NCI-H187 treated with DMSO at 0.1 percent for 48 hours (cell line): ENCODE measurements at regions not wholly inside any gene's neighbourhood (a gene's known extent, or its start where the extent isn't known, plus 50 kb on each side); places are given as distances from the start of the nearest gene placed in this dataset.

ENCODE experiments used
- DNase-seq: peaks from one replicate; lab custom pipeline; 2025; lab: John Stamatoyannopoulos, UW

DNA sequence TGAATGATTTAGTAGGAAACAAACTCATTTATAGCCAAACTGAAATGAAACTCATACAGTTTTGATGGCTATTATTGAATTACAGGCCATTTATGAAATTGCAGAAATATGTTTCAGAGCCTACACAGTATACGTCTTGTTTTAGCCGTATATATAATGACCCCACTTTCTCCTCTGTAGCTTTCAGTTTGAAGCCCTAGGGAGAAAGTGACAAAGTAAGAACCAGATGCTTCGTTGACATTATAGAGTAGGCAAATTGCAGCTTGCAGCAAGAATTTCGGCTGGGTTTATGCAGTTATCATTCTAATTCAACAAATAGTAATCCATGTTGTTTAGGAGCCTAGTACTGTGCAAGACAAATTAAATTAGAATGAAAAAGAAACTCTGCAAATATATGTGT is 836.3 kb upstream of the ADGRL4 start:
- DNase-seq = no peak

- no peak for DNase-seq
Observed at GRCh38 chr1:79839882-79840281, 833.4 kb upstream of the ADGRL4 start.

- no peak for DNase-seq
Observed at GRCh38 chr1:79827446-79827845, 820.9 kb upstream of the ADGRL4 start.

DNA sequence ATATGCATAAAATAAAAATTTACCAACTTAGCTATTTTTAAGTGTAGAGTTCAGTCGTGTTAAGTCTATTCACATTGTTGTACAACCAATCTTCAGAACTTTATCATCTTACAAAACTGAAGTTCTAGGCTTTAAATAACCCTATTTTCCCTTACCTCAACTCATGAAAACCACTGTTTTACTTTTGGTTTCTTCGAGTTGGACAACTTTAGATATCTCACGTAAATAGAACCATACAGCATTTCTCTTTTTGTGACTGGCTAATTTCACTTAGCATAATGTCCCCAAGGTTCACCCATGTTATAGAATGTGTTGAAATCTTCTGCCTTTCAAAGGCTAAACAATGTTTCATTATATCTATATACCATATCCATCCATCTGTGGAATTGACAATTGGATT is 819.0 kb upstream of the ADGRL4 start:
- no peak for DNase-seq

DNA sequence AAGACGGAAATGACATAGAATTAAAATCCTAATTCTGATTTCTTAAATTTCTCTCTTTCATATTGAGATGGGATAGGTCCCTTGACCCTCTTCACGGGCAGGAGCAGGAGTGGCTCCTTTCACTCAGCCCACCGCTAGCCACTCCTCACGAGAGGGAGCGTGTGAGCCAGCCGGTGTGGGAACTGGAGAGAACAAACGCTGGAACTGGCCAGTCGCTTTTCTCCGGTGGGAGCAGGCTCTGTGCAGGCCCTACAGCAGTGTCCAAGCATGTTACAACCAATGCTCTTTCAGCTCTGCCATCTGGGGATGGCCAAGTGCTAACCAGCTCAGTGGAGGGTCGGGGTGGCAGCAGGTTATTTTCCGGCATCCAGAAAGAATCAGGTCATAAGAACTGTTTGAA is 815.5 kb upstream of the ADGRL4 start:
- DNase-seq = no peak

- no peak for DNase-seq
Observed at GRCh38 chr1:79819140-79819539, 812.6 kb upstream of the ADGRL4 start.

GRCh38 chr1:79817031-79817560 is 810.6 kb upstream of the ADGRL4 start:
- DNase-seq = no peak

DNA sequence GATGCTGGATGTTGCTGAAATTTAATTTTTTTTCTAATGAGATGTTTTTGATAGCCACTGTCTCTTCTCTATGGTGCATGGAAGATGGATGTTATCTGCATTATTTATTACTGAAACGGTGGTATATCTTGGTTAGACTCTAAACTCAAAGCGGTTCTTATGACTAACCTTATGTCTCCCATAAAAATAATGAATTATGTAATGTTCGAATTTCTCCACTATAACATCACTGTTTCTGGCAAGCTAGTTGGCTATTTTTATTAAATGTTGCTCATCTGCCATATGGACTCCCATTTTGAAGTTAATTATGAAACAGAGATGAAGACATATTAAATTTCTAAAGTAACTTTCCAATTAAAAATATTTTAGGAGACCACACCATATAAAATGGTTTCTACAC is 808.6 kb upstream of the ADGRL4 start:
- DNase-seq = no peak

DNA sequence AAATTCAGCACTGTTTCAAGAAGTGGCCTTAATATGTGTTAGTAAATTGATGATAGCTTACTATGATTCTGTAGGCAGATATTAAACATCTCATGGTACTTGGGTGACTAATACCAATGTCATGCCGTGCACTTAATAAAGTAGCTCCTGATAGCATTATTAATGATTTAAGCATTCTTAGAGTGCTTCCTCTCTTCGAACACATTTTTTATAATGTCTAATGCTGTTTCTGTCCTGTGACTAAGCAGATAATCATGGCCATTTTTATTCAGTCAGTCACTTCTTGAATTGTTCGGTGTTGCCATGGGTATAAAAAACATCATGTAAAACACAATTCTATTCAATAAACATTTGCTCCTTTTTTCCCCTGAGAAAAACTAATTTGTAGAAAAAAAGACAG is 804.6 kb upstream of the ADGRL4 start:
- no peak for DNase-seq

- no peak for DNase-seq
Observed at GRCh38 chr1:79808816-79809475, 802.4 kb upstream of the ADGRL4 start.

- DNase-seq = no peak
Observed at GRCh38 chr1:79807816-79808215, 801.3 kb upstream of the ADGRL4 start.

GRCh38 chr1:79797487-79797886 is 791.0 kb upstream of the ADGRL4 start:
- DNase-seq = no peak

DNA sequence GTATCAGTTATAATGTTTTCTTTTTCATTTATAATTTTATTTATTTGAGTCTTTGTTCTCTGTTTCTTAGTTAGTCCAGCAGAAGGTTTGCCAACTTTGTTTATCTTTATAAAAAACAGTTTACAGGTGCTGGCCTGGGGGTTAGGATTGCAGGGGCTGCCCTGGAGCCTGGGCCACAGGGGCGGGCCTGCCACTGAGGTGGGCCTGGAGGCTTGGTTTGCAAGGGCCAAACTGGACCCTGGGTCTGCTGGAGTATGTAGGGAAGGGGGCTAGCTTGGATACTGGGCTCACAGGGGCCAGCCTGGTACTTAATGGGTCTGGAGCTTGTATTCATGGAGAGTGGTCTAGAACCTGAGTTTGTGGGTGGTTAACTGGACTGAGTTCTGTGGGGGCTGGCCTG is 789.9 kb upstream of the ADGRL4 start:
- DNase-seq = no peak

DNA sequence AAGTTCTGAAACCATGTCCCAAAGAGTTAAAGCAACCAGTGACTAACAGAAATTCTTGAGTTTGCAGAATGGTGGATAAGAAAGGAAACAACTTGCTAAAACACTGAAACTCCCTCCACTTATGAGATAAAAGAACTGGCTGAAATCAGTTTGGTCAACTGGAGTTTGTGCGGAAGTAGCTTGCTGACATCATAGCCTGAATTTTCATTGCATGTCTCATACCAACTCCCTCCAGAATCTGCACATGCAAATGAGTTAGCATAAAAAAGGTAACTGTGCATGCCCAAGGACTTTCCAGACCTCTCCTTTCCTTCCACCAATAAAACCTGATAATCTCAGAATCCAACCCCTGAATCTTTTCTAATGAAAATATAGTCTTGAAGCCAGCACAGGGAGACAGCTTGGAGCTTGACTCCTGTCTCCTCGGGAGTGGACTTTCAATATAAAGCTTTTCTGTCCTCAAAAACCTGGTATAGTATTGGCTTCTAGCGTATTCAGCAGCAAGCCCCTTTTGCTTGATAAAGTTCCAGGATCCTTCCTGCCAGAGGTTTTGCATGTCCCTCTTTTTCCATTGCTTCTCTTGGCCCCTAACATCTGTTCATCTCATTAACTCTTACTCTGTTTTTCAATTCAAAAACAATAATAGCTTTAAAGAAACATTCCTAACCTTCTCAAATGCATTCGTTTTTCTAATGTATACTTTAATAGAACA is 785.8 kb upstream of the ADGRL4 start:
- DNase-seq = no peak

- DNase-seq = no peak
Observed at GRCh38 chr1:79791488-79792218, 785.1 kb upstream of the ADGRL4 start.

DNA sequence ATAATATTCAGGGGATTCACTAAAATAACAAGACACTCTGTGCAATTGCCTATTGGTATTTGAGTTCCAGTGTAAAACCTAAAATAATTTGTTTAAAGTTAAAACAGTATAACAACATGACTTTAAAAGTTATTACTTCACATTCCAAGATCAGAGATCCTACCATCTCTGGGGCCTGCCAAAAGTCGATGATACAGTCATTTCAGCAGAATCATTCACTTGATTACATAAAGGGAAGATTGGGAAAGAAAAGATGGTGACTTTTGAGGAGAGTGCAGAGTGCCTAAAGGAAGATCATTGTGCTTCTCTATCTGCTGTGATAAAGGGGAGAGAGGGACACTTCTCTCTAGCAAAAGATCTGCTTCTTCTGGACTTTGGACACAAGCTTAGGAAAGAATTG is 784.4 kb upstream of the ADGRL4 start:
- no peak for DNase-seq

- no peak for DNase-seq
Observed at GRCh38 chr1:79787631-79788030, 781.1 kb upstream of the ADGRL4 start.

- DNase-seq = no peak
Observed at GRCh38 chr1:79785964-79786363, 779.4 kb upstream of the ADGRL4 start.

GRCh38 chr1:79785561-79785960 is 779.0 kb upstream of the ADGRL4 start:
- no peak for DNase-seq

GRCh38 chr1:79781261-79781660 is 774.7 kb upstream of the ADGRL4 start:
- no peak for DNase-seq

- DNase-seq = no peak
Observed at GRCh38 chr1:79777481-79778219, 771.1 kb upstream of the ADGRL4 start.

DNA sequence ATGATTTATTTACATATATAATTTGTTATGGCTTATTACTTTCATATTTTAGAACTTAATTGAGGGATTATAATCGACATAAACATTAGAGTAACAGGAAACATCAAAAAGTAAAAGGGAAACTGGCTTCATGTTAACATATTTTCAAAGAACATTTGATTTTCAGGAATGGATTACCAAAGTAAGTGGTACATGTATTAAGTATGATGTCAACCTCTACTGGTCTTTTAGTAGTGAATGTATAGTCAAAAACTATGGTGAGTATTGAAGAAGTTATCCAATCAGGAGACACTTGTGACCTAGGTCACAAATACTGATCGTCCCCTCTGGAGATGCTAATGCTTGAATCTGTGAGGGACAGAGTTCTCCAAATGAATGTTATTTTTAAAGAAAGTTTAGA is 768.9 kb upstream of the ADGRL4 start:
- no peak for DNase-seq
